ENCODE measurements at regions not wholly inside any gene's neighbourhood (a gene's known extent, or its start where the extent isn't known, plus 50 kb on each side); places are given as distances from the start of the nearest gene placed in this dataset.
"Not testable (repeated sequence)": the region's sequence is repeated elsewhere in the genome, so short reads cannot be mapped to it uniquely, and the experiment has no call there.

- DNase-seq = no peak
These were observed 446.0 kb downstream of the XIRP2 start for GRCh38 chr2:167334146-167334742.

- no peak for DNase-seq
These were observed 445.0 kb downstream of the XIRP2 start for GRCh38 chr2:167333245-167333644.

GRCh38 chr2:167332358-167332757, 444.1 kb downstream of the XIRP2 start:
- no peak for DNase-seq

- no peak for DNase-seq
These were observed 443.5 kb downstream of the XIRP2 start for GRCh38 chr2:167331636-167332232.

- not testable (repeated sequence) for DNase-seq
These were observed 440.5 kb downstream of the XIRP2 start for GRCh38 chr2:167328808-167329207.

GRCh38 chr2:167322795-167323194, 434.5 kb downstream of the XIRP2 start:
- no peak for DNase-seq

- no peak for DNase-seq
These were observed 430.3 kb downstream of the XIRP2 start for GRCh38 chr2:167318581-167318980.

- no peak for DNase-seq
These were observed 422.2 kb downstream of the XIRP2 start for GRCh38 chr2:167310442-167310841.

Data from stimulated activated CD8-positive, alpha-beta memory T cell treated with anti-CD3 and anti-CD28 coated beads, Interleukin-4, amount 100 ng/mL, for 48 hours (primary cell).